SK-N-SH (cell line): ENCODE measurements at regions not wholly inside any gene's neighbourhood (a gene's known extent, or its start where the extent isn't known, plus 50 kb on each side); places are given as distances from the start of the nearest gene placed in this dataset.
A peak's percentile ranks its signal among the peaks of the same experiment; 100 is the strongest.

Source experiments
- CTCF ChIA-PET: fragments of 300-600, 350-600 bp; formaldehyde crosslinking; extraction: SDS; loops from one replicate; lab custom pipeline; 2021; lab: Yijun Ruan, JAX
- POLR2A ChIA-PET: fragments of 350-600 bp; sonication (Branson Sonifier 250); formaldehyde crosslinking; extraction: SDS; loops from one replicate; lab custom pipeline; 2020; ENCODE audit warnings: antibody characterized with exemption, inconsistent platforms; lab: Yijun Ruan, JAX
- DNase-seq: peaks from one replicate; pipeline ENCODE4 v3.0.0; 2012
- H2AFZ ChIP-seq: fragments of 200-600 bp; sonication (generic); 2 replicates; pipeline ENCODE4 v1.8.1; 2016; ENCODE audit warnings: antibody characterized with exemption, mild to moderate bottlenecking, low read depth
- H3F3A ChIP-seq: fragments of 200-600 bp; sonication (generic); replicated peaks from 2 replicates; pipeline ENCODE3; 2016; ENCODE audit warnings: antibody characterized with exemption, mild to moderate bottlenecking; ENCODE audit not compliant: insufficient read depth
- H3K27ac ChIP-seq, 2 experiments: fragments of 200-500 bp in 1 of 2; fragments of 200-600 bp in 1 of 2; sonication (Bioruptor generic) in 1 of 2; sonication (generic), shearing (Covaris generic) in 1 of 2; 2 replicates each; pipeline versions ENCODE4 v1.5.1 to v1.6.1; 2014 to 2016; ENCODE audit warnings: low read depth in 2 of 2, inconsistent platforms in 1 of 2, low read length in 1 of 2, mild to moderate bottlenecking in 1 of 2, mixed read lengths in 1 of 2
- H3K27me3 ChIP-seq: fragments of 200-600 bp; sonication (generic), shearing (Covaris generic); 2 replicates; pipeline ENCODE4 v1.6.1; 2016; ENCODE audit warnings: mixed run types; ENCODE audit not compliant: insufficient read depth
- H3K36me3 ChIP-seq, 2 experiments: fragments of 200-500 bp in 1 of 2; fragments of 200-600 bp in 1 of 2; sonication (Bioruptor generic) in 1 of 2; sonication (generic) in 1 of 2; replicated peaks in 1 of 2; 2 replicates each; pipeline versions ENCODE3 to v1.5.1; 2014 to 2016; ENCODE audit warnings: low read length in 1 of 2, mild to moderate bottlenecking in 1 of 2; ENCODE audit not compliant: insufficient read depth in 2 of 2, control insufficient read depth in 1 of 2
- H3K4me1 ChIP-seq, 2 experiments: fragments of 200-500 bp in 1 of 2; fragments of 200-600 bp in 1 of 2; sonication (Bioruptor generic) in 1 of 2; sonication (generic), shearing (Covaris generic) in 1 of 2; 2 replicates each; pipeline versions ENCODE4 v1.5.1 to v1.6.1; 2014 to 2016; ENCODE audit warnings: low read depth in 1 of 2, low read length in 1 of 2, mixed run types in 1 of 2; ENCODE audit not compliant: insufficient read depth in 2 of 2, control insufficient read depth in 1 of 2
- H3K4me2 ChIP-seq: fragments of 200-600 bp; sonication (generic), shearing (Covaris generic); 2 replicates; pipeline ENCODE4 v1.6.1; 2017; ENCODE audit warnings: mixed run types
- H3K4me3 ChIP-seq, 2 experiments: fragments of 200-500 bp in 1 of 2; fragments of 200-600 bp in 1 of 2; sonication (Bioruptor generic) in 1 of 2; sonication (generic), shearing (Covaris generic) in 1 of 2; 2 replicates each; pipeline versions ENCODE4 v1.5.1 to v1.8.1; 2014 to 2016; ENCODE audit warnings: low read depth in 2 of 2, inconsistent platforms in 1 of 2, low read length in 1 of 2, mild to moderate bottlenecking in 1 of 2, mixed read lengths in 1 of 2, moderate library complexity in 1 of 2
- H3K79me2 ChIP-seq: fragments of 200-600 bp; sonication (generic); 2 replicates; pipeline ENCODE4 v1.8.1; 2017; ENCODE audit warnings: mild to moderate bottlenecking; ENCODE audit not compliant: insufficient read depth
- H3K9ac ChIP-seq: fragments of 200-600 bp; sonication (generic); 2 replicates; pipeline ENCODE4 v1.6.1; 2017; ENCODE audit warnings: mixed run types
- H3K9me2 ChIP-seq: fragments of 200-600 bp; sonication (generic); 2 replicates; pipeline ENCODE4 v1.6.1; 2017; ENCODE audit warnings: mixed run types
- H3K9me3 ChIP-seq: fragments of 200-600 bp; sonication (generic); 2 replicates; pipeline ENCODE4 v1.6.1; 2017; ENCODE audit warnings: mixed run types, mild to moderate bottlenecking, moderate library complexity
- H4K20me1 ChIP-seq: fragments of 200-600 bp; sonication (generic); 2 replicates; pipeline ENCODE4 v1.6.1; 2017; ENCODE audit warnings: mild to moderate bottlenecking, mixed run types; ENCODE audit not compliant: insufficient read depth
- ELF1 ChIP-seq: IDR thresholded peaks from 2 replicates; pipeline ENCODE4 v1.4.0; 2012
- FOSL2 ChIP-seq: IDR thresholded peaks from 2 replicates; pipeline ENCODE4 v1.4.0; 2012; ENCODE audit warnings: low read depth, mild to moderate bottlenecking, moderate library complexity, borderline replicate concordance
- FOXJ3 ChIP-seq: sonication (generic); formaldehyde crosslinking; IDR thresholded peaks from 2 replicates; pipeline ENCODE4 v1.5.1; 2020; ENCODE audit warnings: mild to moderate bottlenecking, missing genetic modification reagents
- IRF3 ChIP-seq: fragments of 150-350 bp; IDR thresholded peaks from 2 replicates; pipeline ENCODE4 v1.6.1; 2016; ENCODE audit warnings: mild to moderate bottlenecking, low read depth, low read length
- MXI1 ChIP-seq: IDR thresholded peaks from 2 replicates; pipeline ENCODE4 v1.6.1; 2012; ENCODE audit warnings: mild to moderate bottlenecking, low read depth, low read length, improper control_type of control experiment
- NRF1 ChIP-seq: IDR thresholded peaks from 2 replicates; pipeline ENCODE4 v1.6.1; 2012; ENCODE audit warnings: low read depth, mild to moderate bottlenecking, low read length
- PBX3 ChIP-seq: IDR thresholded peaks from 2 replicates; pipeline ENCODE4; 2012
- POLR2AphosphoS5 ChIP-seq: IDR thresholded peaks from 2 replicates; pipeline ENCODE4 v1.6.1; 2012; ENCODE audit warnings: low read depth, low read length
- RFX5 ChIP-seq: IDR thresholded peaks from 2 replicates; pipeline ENCODE4 v1.6.1; 2012; ENCODE audit warnings: mild to moderate bottlenecking, improper control_type of control experiment, low read length
- RXRA ChIP-seq: IDR thresholded peaks from 2 replicates; pipeline ENCODE4 v1.4.0; 2012; ENCODE audit warnings: low read depth, mild to moderate bottlenecking, borderline replicate concordance
- SMC3 ChIP-seq: IDR thresholded peaks from 2 replicates; pipeline ENCODE4 v1.6.1; 2012; ENCODE audit warnings: low read depth, low read length, improper control_type of control experiment
- TAF1 ChIP-seq: IDR thresholded peaks from 2 replicates; pipeline ENCODE4 v1.6.1; 2012; ENCODE audit warnings: low read depth, mild to moderate bottlenecking, low read length, moderate library complexity, borderline replicate concordance
- TCF12 ChIP-seq: IDR thresholded peaks from 2 replicates; pipeline ENCODE4 v1.4.0; 2012
- USF1 ChIP-seq: IDR thresholded peaks from 2 replicates; pipeline ENCODE4 v1.4.0; 2012; ENCODE audit warnings: low read depth, borderline replicate concordance
- USF2 ChIP-seq: fragments of 150-350 bp; IDR thresholded peaks from 2 replicates; pipeline ENCODE4 v1.6.1; 2017; ENCODE audit warnings: antibody characterized with exemption, low read length, low read depth, borderline replicate concordance
- YY1 ChIP-seq: IDR thresholded peaks from 2 replicates; pipeline ENCODE4 v1.4.0; 2012; ENCODE audit warnings: low read depth, mild to moderate bottlenecking
- WGBS: methylation state at CpG from one replicate; pipeline ENCODE4 v1.1.6; 2017; ENCODE audit warnings: low lambda C conversion rate; 5-methylcytosine and 5-hydroxymethylcytosine counted together

- Histone ChIP-seq H3K4me1 (no peaks in the 10 kb centered on the region), H3K9ac (no peak overlapping the region), H3K79me2 (no peaks in the 10 kb centered on the region), H3K36me3 (no peaks in the 10 kb centered on the region), H3K4me2 (no peak overlapping the region), H3K9me3 (no peaks in the 10 kb centered on the region), H3K27ac (no peak overlapping the region; a peak in 1 of 4 replicates), H3K9me2 (no peaks in the 10 kb centered on the region), H3F3A (no peaks in the 10 kb centered on the region), H3K27me3 (no peaks in the 10 kb centered on the region), H3K4me3 (no peak overlapping the region), H2AFZ (no peak overlapping the region), H4K20me1 (no peaks in the 10 kb centered on the region)
- TF ChIP-seq TCF12 (no peak), PBX3 (peak; percentile 24; the same call in 1 of the 2 replicates), YY1 (no peak)
- ChIA-PET CTCF (interaction anchor here (2.9 kb wide), 1 partner anchor 10 kb away, joined by 11 read pairs; no protein-coding TSS in a partner anchor), POLR2A (no interaction called here)
- no peak for DNase-seq
Observed at GRCh38 chr11:23124249-23124648, 264.0 kb upstream of the CCDC179 start.

- H4K20me1 ChIP-seq: no peaks in the 10 kb centered on the region
- 84% methylated on average over 1 of the region's 1 CpG for WGBS
- POLR2A ChIA-PET: no interaction called here
- no peak overlapping the region for H3K9ac ChIP-seq
- H3K9me2 ChIP-seq: no peaks in the 10 kb centered on the region
- no peaks in the 10 kb centered on the region for H3K79me2 ChIP-seq
- CTCF ChIA-PET: no interaction called here
- H2AFZ ChIP-seq: no peak overlapping the region
- no peaks in the 10 kb centered on the region for H3K36me3 ChIP-seq
- no peaks in the 10 kb centered on the region for H3K27me3 ChIP-seq
- H3F3A ChIP-seq: no peaks in the 10 kb centered on the region
- no peak overlapping the region for H3K27ac ChIP-seq
- DNase-seq: no peak
- H3K9me3 ChIP-seq: no peaks in the 10 kb centered on the region
- no peak for TF ChIP-seq POLR2AphosphoS5
- no peak for TF ChIP-seq RXRA
- no peak for TF ChIP-seq FOSL2
- TF ChIP-seq SMC3: no peak
- TF ChIP-seq USF1: no peak
- no peak for TF ChIP-seq MXI1
- no peak for TF ChIP-seq FOXJ3 (CRISPR knock-in tag)
- TF ChIP-seq YY1: no peak
- TF ChIP-seq USF2: no peak
- TF ChIP-seq RFX5: no peak
- TF ChIP-seq TAF1: no peak
- no peak for TF ChIP-seq ELF1
- TF ChIP-seq IRF3: no peak
- no peak for TF ChIP-seq TCF12
- no peak for TF ChIP-seq NRF1
- H3K4me2 ChIP-seq: no peak overlapping the region
- no peak overlapping the region for H3K4me3 ChIP-seq
- no peaks in the 10 kb centered on the region for H3K4me1 ChIP-seq
Observed at GRCh38 chr11:23124996-23125395, 264.7 kb upstream of the CCDC179 start.
